ENCODE measurements at regions not wholly inside any gene's neighbourhood (a gene's known extent, or its start where the extent isn't known, plus 50 kb on each side); places are given as distances from the start of the nearest gene placed in this dataset.

GRCh38 chr18:47747260-47747795 lies 183.1 kb downstream of the SMAD2 start:
- H3K27me3 ChIP-seq (ENCODE audit: control insufficient read depth in 1 of 2, insufficient read depth in 2 of 2, low read length in 2 of 2) = peaks cover 0 to 12% of the 10 kb centered on the region in 2 experiments; a peak in 2 of 5 replicates
- POLR2A ChIA-PET = no interaction called here
- no peak overlapping the region for H3K9ac ChIP-seq (ENCODE audit: insufficient read depth, low read depth, low read length)
- no peaks in the 10 kb centered on the region for H4K20me1 ChIP-seq (ENCODE audit: insufficient read depth, low read length)
- no peak overlapping the region for H3K4me3 ChIP-seq (replicated peaks in 1 of 3; ENCODE audit: insufficient read depth in 1 of 3, low read depth in 2 of 3, low read length in 3 of 3)
- CTCF ChIA-PET (ENCODE audit: low intra/inter-chr PET ratio, low total read pairs) = interaction anchor here (3.0 to 3.6 kb wide), 2 partner anchors 152 to 532 kb away, joined by 42 to 50 read pairs; no protein-coding TSS in a partner anchor
- FAIRE-seq = no peak
- H3K36me3 ChIP-seq (replicated peaks in 1 of 2; ENCODE audit: control insufficient read depth in 1 of 2, insufficient read depth in 2 of 2, low read length in 2 of 2) = no peaks in the 10 kb centered on the region
- no peaks in the 10 kb centered on the region for H3K4me1 ChIP-seq (ENCODE audit: insufficient read depth, low read length)
- ATAC-seq = no peak
- H2AFZ ChIP-seq (ENCODE audit: low read length) = no peak overlapping the region
- in situ Hi-C loops (cut with HindIII; ENCODE audit: extremely low pct_ligation_motif_present, low pct_unique_long_range_greater_than_20kb) = loop anchor here (5.0 kb wide), 2 partner anchors 150 to 530 kb away; no protein-coding TSS in a partner anchor
- no peak overlapping the region for H3K4me2 ChIP-seq (ENCODE audit: low read depth, low read length)
- H3K9me3 ChIP-seq (ENCODE audit: low read length) = no peaks in the 10 kb centered on the region
- no TSS peak for BruUV-seq (replicated peaks)
- H3K79me2 ChIP-seq (ENCODE audit: insufficient read depth, low read length) = no peaks in the 10 kb centered on the region
- intact Hi-C loops (cut with micrococcal nuclease; ENCODE audit: unreplicated experiment) = loop anchor here (10.0 kb wide), 1 partner anchor 463 kb away; no protein-coding TSS in a partner anchor
- WGBS (ENCODE audit: low lambda C conversion rate) = 31% methylated on average over 7 of the region's 12 CpGs
- no peak overlapping the region for H3K27ac ChIP-seq (ENCODE audit: extremely low read length, insufficient read depth, low read length)
- no peak for DNase-seq (ENCODE audit: low spot score)
- no peak for TF ChIP-seq MXI1 (IDR thresholded peaks at IDR 0.05; ENCODE audit: borderline replicate concordance, low read depth, low read length)
- no peak for TF ChIP-seq SETDB1 (CRISPR knock-in tag; IDR thresholded peaks at IDR 0.05; ENCODE audit: borderline replicate concordance)
- no peak for TF ChIP-seq ZNF607 (CRISPR knock-in tag; IDR thresholded peaks at IDR 0.05; ENCODE audit: borderline replicate concordance)
- no peak for TF ChIP-seq ATF3 (CRISPR knock-in tag; IDR thresholded peaks at IDR 0.05)
- no peak for TF ChIP-seq EZH2 (conservative IDR thresholded peaks at IDR 0.05; ENCODE audit: low read depth, low read length)
- TF ChIP-seq PHF20 (CRISPR knock-in tag; IDR thresholded peaks at IDR 0.05) = no peak
- TF ChIP-seq HMGXB3 (CRISPR knock-in tag; IDR thresholded peaks at IDR 0.05; ENCODE audit: borderline replicate concordance) = no peak
- TF ChIP-seq MED1 (CRISPR knock-in tag; IDR thresholded peaks at IDR 0.05) = no peak
- TF ChIP-seq RFX1 (IDR thresholded peaks at IDR 0.05) = no peak
- TF ChIP-seq REL (CRISPR knock-in tag; conservative IDR thresholded peaks at IDR 0.05) = no peak
- no peak for TF ChIP-seq GABPA (IDR thresholded peaks at IDR 0.05; ENCODE audit: low read depth, low read length)
- no peak for TF ChIP-seq GABPA (CRISPR knock-in tag; IDR thresholded peaks at IDR 0.05; ENCODE audit: low read depth)
- TF ChIP-seq DPF2 (CRISPR knock-in tag; IDR thresholded peaks at IDR 0.05; ENCODE audit: borderline replicate concordance, low read depth) = no peak
- TF ChIP-seq ZNF234 (CRISPR knock-in tag; conservative IDR thresholded peaks at IDR 0.05) = no peak
- no peak for TF ChIP-seq USF2 (IDR thresholded peaks at IDR 0.05; ENCODE audit: low read depth, low read length)
- TF ChIP-seq USF2 (CRISPR knock-in tag; IDR thresholded peaks at IDR 0.05; ENCODE audit: borderline replicate concordance) = no peak
- TF ChIP-seq ZNF350 (CRISPR knock-in tag; IDR thresholded peaks at IDR 0.05; ENCODE audit: borderline replicate concordance, low read depth) = no peak
- TF ChIP-seq BRD4 (CRISPR knock-in tag; IDR thresholded peaks at IDR 0.05) = no peak
- TF ChIP-seq HCFC1 (IDR thresholded peaks at IDR 0.05; ENCODE audit: low read depth, low read length) = no peak
- TF ChIP-seq NFYB (CRISPR knock-in tag; IDR thresholded peaks at IDR 0.05) = no peak
